GM12878 (cell line): ENCODE measurements at regions not wholly inside any gene's neighbourhood (a gene's known extent, or its start where the extent isn't known, plus 50 kb on each side); places are given as distances from the start of the nearest gene placed in this dataset.

Experiments
- ASH2L ChIP-seq: fragments of 300-600, 200-600 bp; sonication (generic); IDR thresholded peaks from 2 replicates; pipeline ENCODE4 v1.6.1; 2017; ENCODE audit warnings: low read depth, mild to moderate bottlenecking, borderline replicate concordance
- BCLAF1 ChIP-seq: fragments of 450-650 bp; IDR thresholded peaks from 2 replicates; pipeline ENCODE4 v1.6.1; 2017; ENCODE audit warnings: antibody characterized with exemption, mild to moderate bottlenecking, moderate library complexity
- BMI1 ChIP-seq: fragments of 450-650 bp; IDR thresholded peaks from 2 replicates; pipeline ENCODE4 v1.6.1; 2016; ENCODE audit warnings: mild to moderate bottlenecking, moderate library complexity, borderline replicate concordance
- CTCF ChIP-seq, 3 experiments: IDR thresholded peaks in 2 of 3; conservative IDR thresholded peaks in 1 of 3; 2 replicates each; pipeline ENCODE4 v1.5.1; 2011; ENCODE audit warnings: low read depth in 3 of 3, low read length in 3 of 3, mild to moderate bottlenecking in 3 of 3, control low read depth in 2 of 3, moderate library complexity in 2 of 3, inconsistent platforms in 1 of 3, mixed read lengths in 1 of 3; ENCODE audit not compliant: control insufficient read depth in 2 of 3, insufficient read depth in 1 of 3; ENCODE audit errors: extremely low read depth in 1 of 3
- ESRRA ChIP-seq: IDR thresholded peaks from 2 replicates; pipeline ENCODE4 v1.6.1; 2012; ENCODE audit warnings: mild to moderate bottlenecking, low read length, improper control_type of control experiment
- FOXM1 ChIP-seq: IDR thresholded peaks from 2 replicates; pipeline ENCODE4 v1.6.1; 2012; ENCODE audit warnings: low read depth, mild to moderate bottlenecking, inconsistent platforms, low read length, moderate library complexity
- HCFC1 ChIP-seq: fragments of 150-350 bp; IDR thresholded peaks from 2 replicates; pipeline ENCODE4 v1.6.1; 2014; ENCODE audit warnings: low read length
- MYC ChIP-seq: IDR thresholded peaks from 2 replicates; pipeline ENCODE4 v1.6.1; 2011; ENCODE audit warnings: mild to moderate bottlenecking, low read length, moderate library complexity, inconsistent platforms; ENCODE audit not compliant: insufficient read depth, insufficient replicate concordance, insufficient read length, severe bottlenecking
- NFIC ChIP-seq: IDR thresholded peaks from 2 replicates; pipeline ENCODE4 v1.6.1; 2012; ENCODE audit warnings: low read depth, mild to moderate bottlenecking, inconsistent platforms, low read length, moderate library complexity
- POLR2A ChIP-seq: IDR thresholded peaks from 2 replicates; pipeline ENCODE4 v1.6.1; 2011; ENCODE audit warnings: low read depth, mild to moderate bottlenecking, low read length
- POLR2AphosphoS5 ChIP-seq: IDR thresholded peaks from 2 replicates; pipeline ENCODE4 v1.6.1; 2011; ENCODE audit warnings: mild to moderate bottlenecking, low read length, inconsistent platforms
- REST ChIP-seq: IDR thresholded peaks from 2 replicates; pipeline ENCODE4 v1.6.1; 2012; ENCODE audit warnings: mild to moderate bottlenecking, low read depth, low read length
- TAF1 ChIP-seq: IDR thresholded peaks from 2 replicates; pipeline ENCODE4 v1.6.1; 2011; ENCODE audit warnings: mild to moderate bottlenecking, low read depth, low read length, borderline replicate concordance
- TARDBP ChIP-seq: IDR thresholded peaks from 2 replicates; pipeline ENCODE4 v1.6.1; 2016; ENCODE audit warnings: borderline replicate concordance

GRCh38 chr4:108375434-108375833 is 206.7 kb upstream of the LEF1 start:
- TF ChIP-seq TARDBP: no peak
- no peak for TF ChIP-seq NFIC
- TF ChIP-seq ESRRA: no peak
- no peak for TF ChIP-seq FOXM1
- TF ChIP-seq POLR2A: no peak
- no peak for TF ChIP-seq CTCF (IDR thresholded peaks at IDR 0.05 in 2 of 3, conservative IDR thresholded peaks at IDR 0.05 in 1 of 3; ENCODE audit: control insufficient read depth in 2 of 3, extremely low read depth in 1 of 3, insufficient read depth in 1 of 3, low read depth in 3 of 3, low read length in 3 of 3)
- no peak for TF ChIP-seq TAF1
- TF ChIP-seq HCFC1: no peak
- no peak for TF ChIP-seq POLR2AphosphoS5
- TF ChIP-seq BMI1: no peak
- no peak for TF ChIP-seq REST
- no peak for TF ChIP-seq ASH2L
- no peak for TF ChIP-seq MYC
- no peak for TF ChIP-seq BCLAF1
